Activated effector memory CD4-positive, alpha-beta T cell treated with anti-CD3 and anti-CD28 coated beads, Interleukin-2, amount 50 U/mL, for 16 hours (primary cell): ENCODE measurements at regions not wholly inside any gene's neighbourhood (a gene's known extent, or its start where the extent isn't known, plus 50 kb on each side); places are given as distances from the start of the nearest gene placed in this dataset.
"Not testable (repeated sequence)": the region's sequence is repeated elsewhere in the genome, so short reads cannot be mapped to it uniquely, and the experiment has no call there.

Source experiments
- DNase-seq: peaks from one replicate; pipeline ENCODE4 v3.0.0-alpha.2; 2020

DNA sequence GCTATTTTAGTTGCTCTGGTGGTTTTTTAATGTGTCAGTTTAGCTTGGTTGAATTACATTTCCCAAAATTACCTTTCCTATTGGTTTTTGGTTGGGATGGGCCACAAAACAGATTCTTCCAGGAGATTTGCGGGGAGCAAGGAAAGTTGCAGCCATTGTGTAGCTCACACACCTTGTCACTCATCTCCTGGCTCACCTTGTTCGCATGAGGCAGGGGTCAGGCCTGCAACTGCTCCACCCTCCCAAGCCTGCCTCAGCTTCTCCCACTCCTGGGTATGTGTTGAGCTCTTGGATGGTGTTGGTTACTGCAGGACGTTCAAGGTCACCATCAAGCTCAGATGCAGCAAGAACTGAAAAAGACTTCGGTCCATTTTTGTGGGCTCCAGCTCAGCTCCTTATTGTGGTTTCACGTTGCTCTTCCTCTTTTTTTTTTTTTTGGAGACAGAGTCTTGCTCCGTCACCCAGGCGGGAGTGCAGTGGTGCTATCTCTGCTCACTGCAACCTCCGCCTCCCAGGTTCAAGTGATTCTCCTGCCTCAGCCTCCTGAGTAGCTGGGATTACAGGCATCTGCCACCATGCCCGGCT, 95.6 kb upstream of the METTL14 start:
- no peak for DNase-seq

DNA sequence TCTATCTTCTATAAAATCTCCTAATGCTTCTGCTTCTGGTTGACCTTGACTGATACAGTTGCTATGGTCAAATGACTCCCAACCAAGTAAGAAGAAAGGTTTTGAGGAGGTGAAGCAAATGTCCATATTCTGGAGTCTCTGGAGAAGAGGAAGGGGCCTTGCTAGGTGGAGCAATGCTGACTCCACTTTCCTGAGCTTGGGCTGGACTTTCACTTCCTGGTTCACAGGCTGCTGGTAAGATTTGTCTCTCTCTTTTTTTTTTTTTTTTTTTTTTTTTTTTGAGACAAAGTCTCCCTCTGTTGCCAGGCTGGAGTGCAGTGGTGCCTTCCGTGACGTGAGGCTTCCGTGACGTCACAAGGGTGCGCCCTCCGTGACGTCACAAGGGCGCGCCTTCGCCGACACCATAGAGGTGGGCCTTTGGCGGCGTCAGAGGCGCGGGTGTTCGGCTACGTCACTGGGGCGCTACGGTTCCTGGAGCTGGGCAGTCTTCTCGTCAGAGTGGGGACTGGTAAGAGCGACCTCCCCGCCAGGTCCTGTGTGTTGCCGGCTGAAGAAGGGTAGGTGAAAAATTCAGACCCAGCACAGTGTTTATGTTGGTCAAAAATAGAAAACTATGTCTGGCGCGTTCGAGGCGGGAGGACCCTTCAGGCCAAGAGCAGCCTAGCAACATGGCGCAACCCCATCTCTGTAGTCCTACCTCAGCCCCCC, 93.7 kb upstream of the METTL14 start:
- peak; percentile 99 for DNase-seq

DNA sequence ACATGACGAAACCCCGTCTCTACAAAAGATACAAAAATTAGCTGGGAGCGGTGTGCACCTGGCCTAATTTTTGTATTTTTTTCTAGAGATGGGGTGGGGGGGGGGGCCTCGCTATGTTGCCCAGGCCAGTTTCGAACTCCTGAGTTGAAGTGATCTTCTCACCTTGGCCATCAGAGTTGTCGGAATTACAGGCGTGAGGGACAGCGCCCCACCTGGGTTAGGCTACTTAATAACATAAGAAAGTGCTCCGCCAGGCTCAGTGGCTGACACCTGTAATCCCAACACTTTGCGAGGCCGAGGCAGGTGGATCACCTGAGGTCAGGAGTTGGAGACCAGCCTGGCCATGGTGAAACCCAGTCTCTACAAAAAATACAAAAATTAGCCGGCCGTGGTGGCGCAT, 92.9 kb upstream of the METTL14 start:
- DNase-seq, result not testable (repeated sequence)

DNA sequence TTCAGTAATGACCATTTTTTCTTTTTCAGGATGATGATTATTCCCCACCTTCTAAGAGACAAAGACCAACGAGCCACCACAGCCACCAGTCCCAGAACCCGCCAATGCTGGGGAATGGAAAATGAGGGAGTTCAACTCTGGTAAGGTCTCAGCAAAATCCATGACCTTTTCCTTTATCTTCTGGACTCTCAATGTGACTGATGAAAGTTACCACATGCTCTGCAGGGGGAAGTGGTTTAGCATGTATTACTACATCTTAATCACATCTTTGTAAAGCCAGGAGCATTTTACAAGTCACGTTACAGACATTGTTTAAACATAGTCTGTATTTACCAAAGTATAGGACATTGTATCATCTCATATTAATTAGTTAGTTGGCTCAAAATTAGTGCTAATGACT, 89.3 kb upstream of the METTL14 start:
- DNase-seq, result not testable (repeated sequence)

DNA sequence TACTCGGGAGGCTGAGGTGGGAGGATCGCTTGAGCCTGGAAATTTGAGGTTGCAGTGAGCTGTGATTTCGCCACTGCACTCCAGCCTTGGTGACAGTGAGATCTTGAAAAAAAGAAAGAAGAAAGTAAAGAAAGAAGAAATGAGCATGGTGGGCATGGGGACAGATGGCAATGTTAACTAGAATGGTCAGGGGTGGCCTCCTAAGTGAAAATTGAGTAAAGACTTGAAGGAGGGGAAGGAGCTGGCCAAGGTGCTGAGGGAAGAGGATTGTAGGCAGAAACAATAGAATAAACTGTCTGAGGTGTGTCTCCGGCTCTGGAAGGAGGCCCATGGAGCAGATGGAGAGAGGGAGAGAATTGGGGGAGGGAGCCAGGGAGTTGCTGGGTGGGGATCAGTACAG, 60.1 kb upstream of the METTL14 start:
- DNase-seq, result not testable (repeated sequence)

DNA sequence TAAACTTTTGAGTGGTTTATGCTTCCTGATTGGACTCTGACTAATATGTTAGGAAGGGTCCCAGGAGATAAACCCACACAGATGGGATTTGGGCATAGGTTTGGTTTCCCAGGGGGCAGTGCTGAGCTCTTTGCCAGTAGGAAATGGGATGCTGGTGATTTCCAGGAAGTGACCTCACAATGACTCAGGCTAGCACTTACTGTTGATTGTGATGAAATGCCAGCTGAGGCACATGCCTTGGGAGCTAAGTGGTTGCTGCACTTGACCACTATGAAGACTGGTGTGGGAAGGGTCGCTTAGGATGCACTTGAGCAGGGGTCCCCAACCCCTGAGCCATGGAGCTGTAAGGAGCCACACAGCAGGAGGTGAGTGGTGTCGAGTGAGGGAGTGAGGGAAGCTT, 55.5 kb upstream of the METTL14 start:
- DNase-seq, result not testable (repeated sequence)

DNA sequence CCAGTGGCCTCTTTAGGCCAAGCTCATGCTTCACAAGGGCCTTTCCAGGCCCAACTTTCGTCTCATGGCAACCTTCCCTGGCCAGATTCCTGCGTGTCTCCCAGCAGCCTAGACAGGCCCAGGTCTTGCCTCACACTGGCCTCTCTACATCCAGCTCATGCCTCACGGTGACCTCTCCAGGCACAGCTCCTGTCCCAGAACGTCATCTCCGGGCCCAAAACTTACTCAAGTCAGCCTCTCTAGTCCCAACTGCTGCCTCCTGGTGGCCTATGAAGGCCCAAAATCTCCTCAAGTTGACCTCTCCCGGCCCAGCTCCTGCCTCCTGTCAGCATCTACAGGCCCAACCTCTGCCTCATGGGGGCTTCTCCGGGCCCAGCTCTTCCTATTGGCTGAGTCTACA, 54.3 kb upstream of the METTL14 start:
- not testable (repeated sequence) for DNase-seq

GRCh38 chr4:118631321-118632050, 53.7 kb upstream of the METTL14 start:
- not testable (repeated sequence) for DNase-seq

- not testable (repeated sequence) for DNase-seq
Observed at GRCh38 chr4:118633476-118633875, 51.7 kb upstream of the METTL14 start.

DNA sequence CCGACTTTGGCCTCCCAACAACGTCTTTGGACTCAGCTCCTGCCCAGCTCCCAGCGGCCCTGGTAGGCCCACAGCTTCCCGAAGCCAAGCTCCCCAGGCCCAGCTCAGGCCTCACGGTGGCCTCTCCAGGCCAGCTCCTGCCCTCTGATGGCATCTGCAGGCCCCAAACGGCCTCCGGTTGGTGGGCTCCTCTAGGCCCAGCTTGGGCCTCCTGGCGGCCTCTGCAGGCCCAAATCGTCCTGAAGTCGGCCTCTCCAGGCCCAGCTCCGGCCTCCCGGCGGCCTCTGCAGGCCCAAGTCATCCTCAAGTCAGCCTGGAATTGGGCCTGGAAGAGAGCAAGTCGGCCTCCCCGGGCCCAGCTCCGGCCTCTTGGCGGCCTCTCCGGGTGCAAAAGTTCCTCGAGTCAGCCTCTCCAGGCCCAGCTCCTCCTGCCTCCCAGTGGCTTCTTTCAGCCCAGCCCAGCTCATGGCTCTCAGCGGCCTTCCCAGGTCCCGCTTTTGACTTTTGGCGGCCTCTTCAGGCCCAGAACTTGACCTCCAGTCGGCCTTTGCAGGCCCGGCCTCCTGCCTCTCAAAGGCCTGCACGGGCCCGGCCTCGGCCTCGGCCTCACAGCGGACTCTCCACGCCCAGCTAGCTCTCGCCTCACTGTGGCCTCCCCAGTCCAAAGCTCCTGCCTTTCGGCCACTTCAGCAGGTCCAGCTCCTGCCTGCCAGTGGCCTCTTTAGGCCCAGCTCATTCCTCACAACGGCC, 50.9 kb upstream of the METTL14 start:
- DNase-seq, result not testable (repeated sequence)
